Epithelial cell of esophagus (primary cell): ENCODE measurements at regions not wholly inside any gene's neighbourhood (a gene's known extent, or its start where the extent isn't known, plus 50 kb on each side); places are given as distances from the start of the nearest gene placed in this dataset.

Experiments used
- DNase-seq: peaks from one replicate; pipeline ENCODE4 v3.0.0; 2010; ENCODE audit warnings: low read depth
- H3K4me3 ChIP-seq: 2 replicates; pipeline ENCODE4 v1.5.1; 2011; ENCODE audit warnings: mild to moderate bottlenecking, low read length, control low read depth
- CTCF ChIP-seq: IDR thresholded peaks from 2 replicates; pipeline ENCODE4 v1.5.1; 2011; ENCODE audit warnings: low read depth, mild to moderate bottlenecking, low read length, control low read depth, inconsistent platforms; ENCODE audit not compliant: insufficient read depth; ENCODE audit errors: missing control alignments

- DNase-seq = no peak
- TF ChIP-seq CTCF = no peak
- no peak overlapping the region for H3K4me3 ChIP-seq
These were observed 210.8 kb downstream of the HIPK3 start for GRCh38 chr11:33467966-33468365.

GRCh38 chr11:33463059-33463458 is 205.9 kb downstream of the HIPK3 start:
- peak; percentile 41 for DNase-seq
- no peak for TF ChIP-seq CTCF
- no peak overlapping the region for H3K4me3 ChIP-seq

- H3K4me3 ChIP-seq = no peak overlapping the region
- TF ChIP-seq CTCF = no peak
- DNase-seq = peak; percentile 87
These were observed 204.4 kb downstream of the HIPK3 start for GRCh38 chr11:33461369-33462125.

GRCh38 chr11:33457948-33458347 is 200.8 kb downstream of the HIPK3 start:
- no peak for TF ChIP-seq CTCF
- no peak overlapping the region for H3K4me3 ChIP-seq
- DNase-seq = no peak

- no peak for DNase-seq
- no peak for TF ChIP-seq CTCF
- no peak overlapping the region for H3K4me3 ChIP-seq
These were observed 198.8 kb downstream of the HIPK3 start for GRCh38 chr11:33455867-33456463.

- no peak for TF ChIP-seq CTCF
- no peak overlapping the region for H3K4me3 ChIP-seq
These were observed 197.1 kb downstream of the HIPK3 start for GRCh38 chr11:33454264-33454663.

More at GRCh38 chr11:33454264-33454663, 197.1 kb downstream of the HIPK3 start:
- DNase-seq = no peak
